GM06990 (cell line): ENCODE measurements at regions not wholly inside any gene's neighbourhood (a gene's known extent, or its start where the extent isn't known, plus 50 kb on each side); places are given as distances from the start of the nearest gene placed in this dataset.

ENCODE experiments used
- DNase-seq: peaks from one replicate; pipeline ENCODE4 v3.0.0-alpha.2; 2011; ENCODE audit not compliant: insufficient read length; ENCODE audit errors: extremely low read depth
- H3K27me3 ChIP-seq: replicated peaks from 2 replicates; pipeline ENCODE4 v1.6.0; 2011; ENCODE audit warnings: low read length; ENCODE audit not compliant: control insufficient read depth, insufficient read depth
- H3K36me3 ChIP-seq: 2 replicates; pipeline ENCODE4 v1.5.1; 2011; ENCODE audit warnings: low read length; ENCODE audit not compliant: control insufficient read depth, insufficient read depth
- H3K4me3 ChIP-seq: replicated peaks from 2 replicates; pipeline ENCODE4 v1.5.1; 2011; ENCODE audit warnings: low read depth, mild to moderate bottlenecking, control low read depth, low read length
- CTCF ChIP-seq: IDR thresholded peaks from 2 replicates; pipeline ENCODE4 v1.5.1; 2011; ENCODE audit warnings: low read length, control low read depth, mild to moderate bottlenecking, inconsistent platforms; ENCODE audit not compliant: insufficient read depth, poor library complexity, severe bottlenecking

DNA sequence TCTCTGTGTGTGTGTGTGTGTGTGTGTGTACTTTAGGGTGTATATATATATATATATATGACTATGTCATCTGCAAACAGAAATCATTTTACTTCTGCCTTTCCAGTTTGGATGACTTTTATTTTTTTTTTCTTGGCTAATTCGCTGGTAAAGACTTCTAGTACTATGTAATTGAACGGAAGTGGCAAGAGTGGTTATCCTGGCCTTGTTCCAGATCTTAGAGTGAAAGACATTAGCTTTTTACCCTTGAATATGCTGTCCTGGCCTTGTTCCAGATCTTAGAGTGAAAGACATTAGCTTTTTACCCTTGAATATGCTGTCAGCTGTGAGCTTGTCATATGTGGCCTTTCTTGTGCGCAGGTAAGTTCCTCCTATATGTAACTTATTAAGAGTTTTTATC, 72.7 kb upstream of the MYOCD start:
- H3K4me3 ChIP-seq, result no peak overlapping the region
- DNase-seq, result no peak
- no peaks in the 10 kb centered on the region for H3K36me3 ChIP-seq
- TF ChIP-seq CTCF, result no peak
- H3K27me3 ChIP-seq, result no peaks in the 10 kb centered on the region

DNA sequence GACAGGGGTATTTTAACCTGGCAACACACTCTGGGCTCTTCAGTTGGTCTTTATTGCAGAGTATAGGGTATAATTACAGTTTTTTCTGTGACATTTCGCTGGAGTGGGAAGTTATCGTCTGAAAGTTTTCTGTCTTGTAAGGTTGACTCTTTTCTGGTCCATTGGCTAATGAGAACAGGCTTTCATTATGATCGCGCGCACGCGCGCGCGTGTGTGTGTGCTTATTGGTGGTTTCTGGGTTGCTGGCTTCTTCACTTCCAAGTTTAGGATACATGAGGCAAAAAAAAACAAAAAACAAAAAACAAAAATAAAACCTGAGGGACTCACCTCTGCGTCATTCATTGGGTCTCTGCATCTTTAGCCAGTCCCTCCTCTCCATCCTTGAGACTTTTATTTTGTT, 68.7 kb upstream of the MYOCD start:
- Histone ChIP-seq H3K27me3 (no peaks in the 10 kb centered on the region), H3K4me3 (no peak overlapping the region), H3K36me3 (no peaks in the 10 kb centered on the region)
- no peak for TF ChIP-seq CTCF
- DNase-seq, result no peak

- Histone ChIP-seq H3K4me3 (no peak overlapping the region), H3K27me3 (no peaks in the 10 kb centered on the region), H3K36me3 (no peaks in the 10 kb centered on the region)
- TF ChIP-seq CTCF, result no peak
- DNase-seq, result no peak
These were observed 67.8 kb upstream of the MYOCD start for GRCh38 chr17:12597895-12598294.

DNA sequence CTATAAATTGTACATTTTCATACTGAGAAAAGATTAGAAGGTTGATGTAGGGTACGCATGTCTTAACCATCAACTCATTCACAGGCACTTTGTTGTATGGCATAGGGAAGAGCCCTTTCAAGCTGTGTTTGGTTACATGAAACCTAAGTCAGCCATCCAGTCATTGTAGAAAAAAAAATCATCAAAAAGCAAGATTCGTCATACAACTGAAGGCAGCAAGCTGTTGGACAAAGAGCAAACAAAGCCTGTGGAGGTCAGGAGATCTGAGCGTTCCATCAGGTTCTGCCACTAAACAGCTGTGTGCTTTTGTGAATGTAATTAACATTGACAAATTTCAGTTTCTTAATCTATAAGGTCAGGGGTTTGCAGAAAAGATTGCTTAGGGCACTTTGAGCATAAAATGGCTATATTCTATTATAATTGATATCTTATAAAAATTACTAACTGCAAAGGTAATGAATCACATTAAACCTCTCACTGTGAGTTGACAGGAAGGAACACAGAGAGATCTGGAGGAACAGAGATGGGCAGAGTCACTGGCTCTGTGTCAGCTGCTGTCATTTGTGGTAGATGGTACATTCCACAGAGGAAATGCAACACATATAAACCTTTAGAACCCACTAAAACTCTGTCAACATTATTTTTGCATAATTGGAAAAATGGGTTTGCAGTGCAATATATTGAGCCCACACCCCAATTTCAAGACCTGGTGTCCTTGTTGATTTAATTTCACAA, 66.3 kb upstream of the MYOCD start:
- Histone ChIP-seq H3K4me3 (no peak overlapping the region), H3K27me3 (no peaks in the 10 kb centered on the region), H3K36me3 (no peaks in the 10 kb centered on the region)
- no peak for TF ChIP-seq CTCF
- DNase-seq, result no peak

DNA sequence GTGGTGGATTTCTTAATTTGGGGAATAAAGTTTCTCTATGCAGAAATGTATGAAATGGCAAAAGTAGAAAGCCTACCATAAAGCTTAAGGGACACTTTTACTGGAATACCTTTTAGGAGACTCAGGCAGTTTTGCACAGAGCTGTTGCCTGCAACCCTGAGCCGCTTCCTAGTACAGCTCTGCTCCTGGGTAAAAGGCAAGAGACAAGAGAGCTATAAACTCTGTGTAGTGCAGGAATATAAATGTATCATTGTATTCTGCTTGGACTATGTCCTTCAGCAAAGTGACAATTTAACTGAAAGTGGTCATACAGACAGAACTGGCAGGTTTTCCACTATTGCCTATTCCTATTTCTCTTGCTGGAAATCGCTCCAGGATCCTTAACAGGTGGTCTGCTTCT, 65.3 kb upstream of the MYOCD start:
- no peaks in the 10 kb centered on the region for H3K27me3 ChIP-seq
- H3K36me3 ChIP-seq, result no peaks in the 10 kb centered on the region
- TF ChIP-seq CTCF, result no peak
- no peak overlapping the region for H3K4me3 ChIP-seq
- DNase-seq, result no peak

DNA sequence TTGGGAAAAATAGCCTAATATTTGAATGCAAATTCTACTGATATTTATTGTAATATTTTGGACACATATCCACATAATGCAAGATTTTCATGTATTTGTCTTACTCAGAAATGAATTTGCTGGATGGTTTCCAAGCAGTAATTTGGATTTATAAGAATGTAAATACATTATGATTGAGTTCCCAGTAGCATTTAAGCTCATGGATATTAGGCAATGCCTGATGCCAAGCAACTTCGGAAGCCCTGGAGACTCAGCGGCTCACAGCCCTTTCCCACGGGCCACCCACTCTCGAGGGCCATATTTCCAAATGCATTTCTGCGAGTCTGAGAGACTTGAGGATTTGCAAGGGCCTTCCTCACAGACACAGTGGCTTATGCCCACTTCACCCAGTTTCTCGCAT, 62.1 kb upstream of the MYOCD start:
- no peaks in the 10 kb centered on the region for H3K36me3 ChIP-seq
- no peak for TF ChIP-seq CTCF
- DNase-seq, result no peak
- no peaks in the 10 kb centered on the region for H3K27me3 ChIP-seq
- no peak overlapping the region for H3K4me3 ChIP-seq
